Mesodermal cell (in vitro differentiated cells): ENCODE measurements at regions not wholly inside any gene's neighbourhood (a gene's known extent, or its start where the extent isn't known, plus 50 kb on each side); places are given as distances from the start of the nearest gene placed in this dataset.

Source experiments
- H3K27ac ChIP-seq: 2 replicates; pipeline ENCODE4 v1.7.0; 2013; ENCODE audit warnings: mild to moderate bottlenecking, low read depth, low read length, moderate library complexity; ENCODE audit not compliant: severe bottlenecking
- H3K36me3 ChIP-seq: 2 replicates; pipeline ENCODE4 v1.7.1; 2013; ENCODE audit warnings: mild to moderate bottlenecking, low read length, moderate library complexity; ENCODE audit not compliant: control insufficient read depth, insufficient read depth
- H3K4me1 ChIP-seq: one replicate; pipeline ENCODE4 v1.7.1; 2013; ENCODE audit warnings: mild to moderate bottlenecking, low read length; ENCODE audit not compliant: insufficient read depth, control insufficient read depth, poor library complexity, severe bottlenecking
- H3K4me3 ChIP-seq: 2 replicates; pipeline ENCODE4 v1.7.0; 2013; ENCODE audit warnings: low read length, control low read depth, mild to moderate bottlenecking; ENCODE audit not compliant: insufficient read depth, poor library complexity, severe bottlenecking; ENCODE audit errors: extremely low read depth
- H3K9me3 ChIP-seq: 2 replicates; pipeline ENCODE4 v1.7.1; 2013; ENCODE audit warnings: mild to moderate bottlenecking, low read length, moderate library complexity; ENCODE audit not compliant: control insufficient read depth
- WGBS, 2 experiments: methylation state at CpG; one replicate each; pipeline ENCODE4 v1.1.5; 2013; ENCODE audit warnings: missing lambda C conversion rate in 2 of 2; ENCODE audit not compliant: insufficient coverage in 2 of 2; 5-methylcytosine and 5-hydroxymethylcytosine counted together

GRCh38 chr1:95686217-95686616 lies 452.2 kb downstream of the RWDD3 start:
- Histone ChIP-seq H3K36me3 (no peaks in the 10 kb centered on the region), H3K9me3 (no peaks in the 10 kb centered on the region), H3K4me3 (no peak overlapping the region), H3K4me1 (peaks cover 5% of the 10 kb centered on the region), H3K27ac (no peak overlapping the region)

DNA sequence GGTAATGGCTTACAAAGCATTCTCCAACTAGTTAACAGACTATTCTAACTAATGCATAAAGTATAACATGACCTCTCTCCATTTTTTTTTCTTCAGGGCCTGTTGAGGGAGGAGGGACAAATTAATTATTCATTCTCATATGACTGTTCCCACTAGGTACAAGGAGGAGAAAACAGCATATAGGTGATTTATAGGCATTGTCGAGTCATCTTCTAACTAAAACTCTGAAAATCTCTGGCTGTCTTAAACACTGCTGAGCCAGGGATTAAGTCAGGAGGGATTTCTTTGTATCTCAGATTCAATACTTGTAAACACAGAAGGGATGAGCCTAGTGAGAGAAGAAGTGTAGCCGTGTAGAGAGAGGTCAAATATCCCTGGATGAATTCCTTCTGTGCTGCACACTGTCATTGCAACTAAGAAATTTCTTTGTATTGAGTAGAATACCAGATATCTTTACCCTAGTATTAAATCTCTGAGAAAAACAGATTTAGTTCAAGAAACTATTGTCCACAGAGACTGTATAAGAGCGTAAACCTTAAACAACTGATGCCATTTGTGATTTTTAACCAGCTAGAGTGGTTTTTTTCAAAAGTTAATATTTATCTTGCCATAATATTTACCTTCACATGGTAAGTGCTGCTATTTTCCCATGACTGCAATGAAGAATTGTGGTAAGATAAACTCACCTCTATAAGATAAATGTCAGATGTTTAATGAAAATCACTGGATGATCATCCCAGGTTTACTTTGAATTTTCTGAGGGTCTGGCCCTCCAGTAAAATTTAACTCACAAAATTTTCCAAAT lies 465.3 kb downstream of the RWDD3 start:
- WGBS, 2 experiments = no CpG with 5 or more reads among the region's 3 CpGs
- H3K36me3 ChIP-seq = no peaks in the 10 kb centered on the region
- no peak overlapping the region for H3K27ac ChIP-seq
- peaks cover 5% of the 10 kb centered on the region for H3K9me3 ChIP-seq
- no peaks in the 10 kb centered on the region for H3K4me1 ChIP-seq
- no peak overlapping the region for H3K4me3 ChIP-seq

- Histone ChIP-seq H3K36me3 (no peaks in the 10 kb centered on the region), H3K4me3 (no peak overlapping the region), H3K9me3 (peaks cover 5% of the 10 kb centered on the region), H3K4me1 (no peaks in the 10 kb centered on the region), H3K27ac (no peak overlapping the region)
- WGBS, 2 experiments = 88 to 93% methylated on average over 4 of the region's 4 CpGs
These were observed 467.6 kb downstream of the RWDD3 start for GRCh38 chr1:95701450-95702173.

- Histone ChIP-seq H3K9me3 (peaks cover 5% of the 10 kb centered on the region), H3K36me3 (no peaks in the 10 kb centered on the region), H3K4me1 (no peaks in the 10 kb centered on the region)
These were observed 469.0 kb downstream of the RWDD3 start for GRCh38 chr1:95703046-95703445.

GRCh38 chr1:95716097-95716496 lies 482.1 kb downstream of the RWDD3 start:
- WGBS, 2 experiments = 86 to 90% methylated on average over 1 of the region's 3 CpGs
- H3K27ac ChIP-seq = no peak overlapping the region
- H3K36me3 ChIP-seq = no peaks in the 10 kb centered on the region
- no peaks in the 10 kb centered on the region for H3K4me1 ChIP-seq
- no peaks in the 10 kb centered on the region for H3K9me3 ChIP-seq
- no peak overlapping the region for H3K4me3 ChIP-seq

More at GRCh38 chr1:95703046-95703445, 469.0 kb downstream of the RWDD3 start:
- Histone ChIP-seq H3K4me3 (no peak overlapping the region), H3K27ac (no peak overlapping the region)

- WGBS, 2 experiments = 86 to 93% methylated on average over 3 to 4 of the region's 5 CpGs
- H3K4me3 ChIP-seq = no peak overlapping the region
- no peak overlapping the region for H3K27ac ChIP-seq
- no peaks in the 10 kb centered on the region for H3K36me3 ChIP-seq
- H3K4me1 ChIP-seq = no peaks in the 10 kb centered on the region
- H3K9me3 ChIP-seq = no peaks in the 10 kb centered on the region
These were observed 482.5 kb downstream of the RWDD3 start for GRCh38 chr1:95716550-95716949.

DNA sequence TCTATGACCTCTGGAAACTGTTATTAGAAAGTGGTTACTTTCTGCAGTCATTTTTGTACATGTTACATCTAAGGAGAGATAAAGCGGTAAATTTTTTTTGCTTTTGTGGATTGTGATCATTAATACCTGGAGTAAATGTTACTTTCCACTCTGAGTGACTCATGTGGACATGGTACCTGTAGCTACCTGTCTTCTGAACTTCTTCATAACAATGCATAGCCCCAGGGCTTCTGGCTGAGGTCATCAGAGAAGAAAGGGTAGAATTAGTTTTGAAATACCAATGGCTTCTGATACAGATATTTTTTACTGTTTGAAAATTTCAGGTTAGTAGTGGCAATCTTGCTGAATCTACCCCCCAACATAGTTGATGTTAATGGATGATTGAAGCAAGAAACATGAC lies 489.3 kb downstream of the RWDD3 start:
- H3K36me3 ChIP-seq = no peaks in the 10 kb centered on the region
- no CpG with 5 or more reads among the region's 1 CpG for WGBS, 2 experiments
- H3K4me3 ChIP-seq = no peak overlapping the region
- H3K27ac ChIP-seq = no peak overlapping the region
- H3K4me1 ChIP-seq = peaks cover 4% of the 10 kb centered on the region
- no peaks in the 10 kb centered on the region for H3K9me3 ChIP-seq

DNA sequence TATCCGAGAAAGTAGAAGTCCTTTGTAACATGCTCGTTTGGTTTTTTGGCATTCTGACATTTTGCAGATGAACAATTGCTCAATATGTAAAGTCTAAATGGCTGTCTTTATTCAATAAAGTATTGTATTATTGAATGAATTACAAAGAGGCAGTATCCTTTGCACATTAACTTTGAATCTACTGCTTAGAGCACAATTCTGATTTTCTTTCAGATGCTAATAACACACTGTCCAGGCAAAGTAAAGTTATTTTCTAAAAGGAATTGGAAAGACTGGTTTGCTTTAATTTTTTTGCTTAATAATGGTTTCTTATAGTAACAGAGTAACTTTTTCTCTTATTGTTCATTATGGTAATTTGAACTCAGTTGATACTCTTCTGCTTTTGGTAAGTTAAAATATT lies 494.8 kb downstream of the RWDD3 start:
- H3K4me1 ChIP-seq = peaks cover 4% of the 10 kb centered on the region
- no peaks in the 10 kb centered on the region for H3K36me3 ChIP-seq
- no peaks in the 10 kb centered on the region for H3K9me3 ChIP-seq
- no CpG with 5 or more reads among the region's 2 CpGs for WGBS, 2 experiments
- no peak overlapping the region for H3K4me3 ChIP-seq
- no peak overlapping the region for H3K27ac ChIP-seq

- no peaks in the 10 kb centered on the region for H3K36me3 ChIP-seq
- peaks cover 3% of the 10 kb centered on the region for H3K4me1 ChIP-seq
- H3K27ac ChIP-seq = peak overlapping the region; percentile 17
- no peaks in the 10 kb centered on the region for H3K9me3 ChIP-seq
- 73 to 91% methylated on average over 2 to 3 of the region's 3 CpGs for WGBS, 2 experiments
- no peak overlapping the region for H3K4me3 ChIP-seq
These were observed 497.0 kb downstream of the RWDD3 start for GRCh38 chr1:95730986-95731385.

GRCh38 chr1:95731466-95731865 lies 497.5 kb downstream of the RWDD3 start:
- Histone ChIP-seq H3K9me3 (no peaks in the 10 kb centered on the region), H3K36me3 (no peaks in the 10 kb centered on the region), H3K27ac (no peak overlapping the region), H3K4me3 (no peak overlapping the region), H3K4me1 (no peaks in the 10 kb centered on the region)

DNA sequence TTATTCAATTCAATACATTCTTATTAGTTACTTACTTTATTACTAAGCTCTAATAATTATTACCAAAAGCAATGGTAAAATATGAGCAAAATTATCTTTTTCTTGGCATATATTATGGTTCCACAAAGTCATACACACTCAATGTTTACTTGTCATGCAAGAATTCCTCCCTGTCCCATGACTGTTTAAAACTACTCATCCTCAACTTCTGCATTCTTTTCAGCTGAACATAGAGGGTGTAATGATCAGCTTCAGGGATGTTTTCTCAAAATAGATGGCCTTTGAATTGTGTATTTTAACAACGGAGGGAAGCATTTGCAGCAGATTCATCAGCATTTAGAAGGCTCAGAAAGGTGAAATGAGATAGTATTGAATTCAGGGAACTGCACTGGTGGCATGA lies 499.0 kb downstream of the RWDD3 start:
- H3K4me1 ChIP-seq = no peaks in the 10 kb centered on the region
- 94 to 100% methylated on average over 1 of the region's 1 CpG for WGBS, 2 experiments
- H3K4me3 ChIP-seq = no peak overlapping the region
- no peaks in the 10 kb centered on the region for H3K36me3 ChIP-seq
- no peaks in the 10 kb centered on the region for H3K9me3 ChIP-seq
- H3K27ac ChIP-seq = no peak overlapping the region
